ENCODE measurements at regions not wholly inside any gene's neighbourhood (a gene's known extent, or its start where the extent isn't known, plus 50 kb on each side); places are given as distances from the start of the nearest gene placed in this dataset.

DNA sequence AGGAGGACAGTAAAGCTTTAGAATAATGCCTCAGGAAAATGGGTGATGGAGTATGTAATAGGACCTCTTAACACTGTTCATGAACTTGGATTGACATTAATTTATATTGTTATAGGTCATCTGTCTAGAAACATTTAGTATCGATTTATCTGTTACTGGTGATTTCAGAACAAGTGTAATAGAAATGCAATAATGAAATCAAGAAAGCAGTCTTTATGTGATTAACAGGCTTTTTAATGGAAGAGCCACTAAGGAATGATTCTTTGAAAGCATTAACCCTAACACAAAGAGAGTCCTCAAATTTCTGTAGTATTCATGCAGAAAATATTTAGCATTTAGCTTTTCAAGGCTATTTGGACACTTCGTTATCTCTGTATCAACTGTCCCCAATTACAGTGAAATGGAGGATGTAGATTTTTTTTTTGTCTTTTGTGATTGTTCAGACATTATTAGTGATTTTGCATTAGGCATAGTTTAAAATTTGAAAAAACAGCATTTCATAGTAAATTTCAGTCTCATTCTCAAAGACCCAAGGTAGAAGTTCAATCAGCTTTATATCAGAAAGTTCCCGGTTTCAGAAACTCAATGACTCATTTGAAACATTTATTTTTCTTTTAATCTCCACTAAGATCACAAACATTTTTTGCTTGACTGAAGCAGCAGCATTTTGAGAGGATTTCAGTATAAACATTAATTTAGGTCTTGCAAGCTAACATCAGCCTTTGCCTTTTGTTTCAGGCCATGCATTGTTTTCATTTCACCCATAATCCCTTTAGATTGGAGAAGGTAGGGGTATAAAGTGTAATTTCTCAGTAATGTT lies 56.3 kb downstream of the AGTR2 start:
- DNase-seq (ENCODE audit: low read depth in 4 of 4, low spot score in 3 of 4) = no peak

DNA sequence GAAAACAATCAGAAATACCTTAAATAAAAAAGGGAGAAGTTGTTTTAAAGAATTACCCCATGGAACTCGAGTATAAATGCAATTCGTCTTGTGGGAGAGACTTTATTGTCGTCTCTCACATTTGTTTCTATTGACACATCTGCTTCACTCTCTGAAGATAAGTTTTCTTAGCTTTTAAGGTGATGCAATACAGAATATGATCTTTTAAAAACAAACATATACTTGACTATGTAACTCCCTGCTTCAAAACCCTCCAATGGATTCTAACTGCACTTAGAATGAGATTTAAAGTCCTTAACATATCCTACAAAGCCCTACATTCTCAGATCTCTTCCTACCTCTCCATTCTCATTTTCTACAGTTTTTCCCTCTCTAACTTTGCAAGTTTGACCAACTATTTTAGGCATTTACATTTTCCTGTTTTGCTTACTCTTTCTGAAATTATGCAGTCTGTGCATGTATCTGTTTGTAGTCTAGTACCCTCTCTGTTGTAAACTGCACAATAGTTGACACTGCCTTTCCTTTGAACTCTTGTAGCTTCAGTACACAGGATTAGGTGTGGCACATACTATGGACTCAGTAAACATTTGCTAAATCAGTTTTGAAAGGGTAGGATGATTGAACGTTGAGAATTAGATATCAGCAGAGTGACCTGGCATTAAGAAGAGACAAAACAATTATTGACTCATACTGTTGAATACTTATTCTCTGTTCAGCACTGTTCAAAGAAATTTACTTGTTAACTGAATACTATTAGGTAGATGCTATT lies 59.8 kb downstream of the AGTR2 start:
- no peak for DNase-seq (ENCODE audit: low read depth in 4 of 4, low spot score in 3 of 4)

DNA sequence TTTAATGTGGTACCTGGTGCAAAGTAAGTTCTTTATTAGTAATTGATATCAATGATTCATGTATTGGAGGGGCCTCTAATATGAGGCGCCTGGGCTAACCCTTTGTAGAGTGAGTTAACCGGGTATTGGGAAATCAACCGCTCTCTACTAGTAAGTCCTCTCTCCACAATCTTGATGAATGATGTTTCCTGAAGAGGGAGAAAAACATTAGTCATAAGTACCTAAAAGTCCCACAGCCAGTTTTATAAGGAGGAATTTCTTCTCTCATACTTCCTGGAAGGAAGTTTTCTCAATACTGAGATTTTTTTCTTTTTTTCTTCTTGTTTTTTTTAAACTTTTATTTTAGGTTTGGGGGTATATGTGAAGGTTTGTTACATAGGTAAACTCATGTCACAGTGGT lies 62.3 kb downstream of the AGTR2 start:
- no peak for DNase-seq (ENCODE audit: low read depth in 4 of 4, low spot score in 3 of 4)

DNA sequence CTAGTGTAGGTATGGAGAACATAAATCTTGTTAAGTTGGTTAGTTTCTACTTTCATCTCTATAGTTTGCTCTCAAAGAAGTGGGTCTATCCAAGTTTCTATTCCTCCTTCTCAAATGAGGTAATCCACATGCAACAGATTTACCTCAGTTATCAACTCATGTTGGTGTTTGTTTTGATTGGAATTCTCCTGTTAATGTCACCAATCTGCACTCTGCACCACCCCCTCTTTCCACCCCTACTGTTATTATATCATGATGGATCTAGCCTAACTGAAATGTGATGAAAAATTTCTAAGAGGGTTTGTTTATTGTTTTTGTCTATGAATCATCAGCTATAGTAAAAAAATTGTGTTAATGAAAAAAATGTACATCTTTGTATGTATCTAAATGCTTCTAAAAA lies 66.1 kb downstream of the AGTR2 start:
- no peak for DNase-seq (ENCODE audit: low read depth in 4 of 4, low spot score in 3 of 4)

DNA sequence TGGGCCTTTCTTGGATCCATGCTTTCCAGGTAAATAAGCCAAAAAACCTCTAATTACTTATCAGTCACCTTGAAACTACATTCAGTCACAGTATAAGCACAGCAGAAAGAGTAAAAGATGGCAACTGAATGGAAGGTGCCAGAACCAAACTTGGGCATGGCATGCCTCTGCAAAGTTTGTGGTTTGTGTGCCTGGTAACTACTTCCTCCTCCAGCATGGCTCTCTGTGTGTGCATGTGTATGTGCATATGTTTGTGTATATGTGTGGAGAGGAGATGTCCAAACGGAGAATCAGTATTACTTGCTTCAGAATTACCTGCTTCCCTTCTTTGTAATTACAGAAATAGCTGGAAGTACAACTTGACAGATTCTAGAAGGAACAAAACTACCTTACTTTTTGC lies 67.5 kb downstream of the AGTR2 start:
- DNase-seq (ENCODE audit: low read depth in 4 of 4, low spot score in 3 of 4) = no peak

DNA sequence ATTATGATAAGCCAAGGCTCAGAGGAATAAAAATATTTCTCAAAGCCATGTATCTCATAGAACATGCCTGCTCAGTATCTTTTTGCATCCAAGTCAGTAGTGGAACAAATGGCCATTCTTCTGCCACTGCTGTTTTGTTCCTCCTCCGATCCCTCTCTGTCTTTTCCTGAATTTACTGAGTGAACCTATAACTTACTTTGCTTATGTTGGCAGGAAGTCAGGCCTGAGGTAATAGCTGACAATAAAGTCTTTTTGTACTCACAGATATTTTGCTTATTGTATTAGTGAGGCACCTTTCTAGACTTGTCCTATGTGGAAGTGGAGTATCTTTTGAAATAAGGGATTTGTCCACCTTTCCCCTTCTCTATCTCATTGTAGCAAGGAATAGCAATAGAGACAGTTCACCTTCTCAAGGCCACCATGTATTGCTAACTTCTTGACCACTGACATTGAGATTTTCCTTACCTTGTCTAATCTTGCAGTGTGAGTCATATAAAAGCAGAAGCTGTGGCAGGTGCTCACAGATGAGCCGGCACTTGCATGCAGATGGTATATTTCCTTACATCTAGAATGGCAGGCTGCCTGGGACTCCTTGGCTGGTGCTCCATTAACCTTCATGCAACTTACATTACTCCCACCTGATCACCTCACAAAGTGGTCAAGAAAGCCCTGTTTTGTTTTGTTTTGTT lies 68.2 kb downstream of the AGTR2 start:
- no peak for DNase-seq (ENCODE audit: low read depth in 4 of 4, low spot score in 3 of 4)

DNA sequence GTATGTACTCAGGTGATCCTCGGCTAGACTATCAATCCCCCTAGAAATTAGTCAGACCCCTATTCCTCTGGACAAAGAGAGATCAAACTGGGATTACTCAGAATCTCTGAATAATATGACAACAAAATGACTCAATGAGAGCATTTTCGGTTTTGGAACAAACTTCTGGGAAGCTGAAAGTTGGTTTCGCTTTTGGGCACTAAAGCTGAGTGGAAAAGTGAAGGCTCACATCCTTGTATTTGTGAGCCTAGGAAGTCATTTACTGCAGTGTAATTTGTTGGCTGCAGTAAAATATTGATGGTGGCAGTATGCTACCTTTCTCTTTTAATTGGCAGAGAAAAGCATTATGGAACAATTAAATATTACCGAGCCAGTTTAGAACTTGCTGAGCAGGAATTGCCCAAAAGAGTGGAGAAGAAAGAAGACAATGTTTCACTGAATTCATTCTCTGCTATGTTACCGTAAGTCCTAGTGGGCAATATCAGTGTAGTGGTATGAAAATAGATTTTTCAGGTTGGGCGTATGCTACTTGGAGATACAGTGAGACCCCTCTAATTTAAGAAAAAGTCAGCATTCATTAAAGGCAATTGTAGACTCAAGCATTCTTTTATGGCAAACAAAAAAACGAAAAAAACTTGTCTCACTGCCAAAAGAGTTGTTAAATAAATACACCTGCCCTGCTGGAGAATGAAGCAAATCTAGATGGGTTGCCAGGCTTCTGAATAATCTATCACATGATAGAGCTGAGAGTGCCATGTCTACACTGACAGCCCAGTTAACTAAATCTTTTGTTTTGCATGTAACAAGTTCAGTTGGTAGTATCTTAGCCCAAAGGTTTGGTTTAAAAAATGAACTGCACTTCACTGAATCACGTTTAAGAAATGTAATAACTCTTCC lies 69.6 kb downstream of the AGTR2 start:
- DNase-seq (ENCODE audit: low read depth in 4 of 4, low spot score in 3 of 4) = no peak

DNA sequence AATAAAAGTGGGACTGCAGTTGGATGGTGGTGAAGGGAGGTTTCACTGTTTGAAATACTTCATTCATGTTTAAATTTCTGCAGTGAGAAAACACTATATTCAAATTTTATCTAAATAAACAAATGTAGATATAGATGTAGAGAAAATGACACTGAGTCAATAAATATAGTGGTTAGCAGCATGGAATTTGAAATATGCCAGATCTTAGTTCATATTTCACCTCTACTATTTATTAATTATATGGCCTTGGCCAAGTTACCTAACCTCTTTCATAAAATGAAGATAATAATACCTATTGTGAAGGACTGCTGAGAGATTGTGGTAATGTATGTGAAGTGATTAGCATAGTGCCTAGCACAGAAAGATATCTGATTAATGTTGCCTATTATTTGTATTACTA lies 70.5 kb downstream of the AGTR2 start:
- no peak for DNase-seq (ENCODE audit: low read depth in 4 of 4, low spot score in 3 of 4)

DNA sequence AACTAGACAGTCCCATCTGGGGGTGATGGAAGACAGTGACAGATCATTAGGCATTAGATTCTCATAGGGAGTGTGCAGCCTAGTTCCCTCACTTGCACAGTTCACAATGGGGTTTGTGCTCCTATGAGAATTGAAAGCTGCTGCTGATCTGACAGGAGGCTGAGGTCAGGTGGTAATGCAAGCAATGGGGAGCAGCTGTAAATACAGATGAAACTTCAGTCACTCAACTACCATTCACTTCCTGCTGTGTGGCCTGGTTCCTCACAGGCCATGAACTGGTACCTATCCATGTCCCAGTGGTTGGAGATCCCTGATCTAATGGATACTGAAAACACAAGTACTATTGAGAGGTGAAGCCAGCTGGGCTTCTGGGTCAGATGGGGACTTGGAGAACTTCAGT lies 72.5 kb downstream of the AGTR2 start:
- DNase-seq (ENCODE audit: low read depth in 4 of 4, low spot score in 3 of 4) = no peak

DNA sequence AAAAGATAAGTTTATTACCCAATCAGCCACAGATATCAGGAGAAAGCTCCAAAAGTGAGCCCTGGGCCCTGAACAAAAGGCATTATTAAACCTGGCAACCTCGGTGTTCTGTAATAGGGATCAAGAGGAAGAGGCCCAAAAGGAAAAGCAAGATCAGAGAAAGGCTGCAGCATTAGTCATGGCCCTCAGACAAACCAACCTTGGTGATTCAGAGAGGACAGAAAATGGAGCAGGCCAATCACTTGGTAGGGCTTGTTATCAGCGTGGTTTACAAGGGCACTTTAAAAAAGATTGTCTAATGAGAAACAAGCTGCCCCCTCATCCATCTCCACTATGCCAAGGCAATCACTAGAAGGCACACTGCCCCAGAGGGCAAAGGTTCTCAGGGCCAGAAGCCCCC lies 75.7 kb downstream of the AGTR2 start:
- no peak for DNase-seq (ENCODE audit: low read depth in 4 of 4, low spot score in 3 of 4)

DNA sequence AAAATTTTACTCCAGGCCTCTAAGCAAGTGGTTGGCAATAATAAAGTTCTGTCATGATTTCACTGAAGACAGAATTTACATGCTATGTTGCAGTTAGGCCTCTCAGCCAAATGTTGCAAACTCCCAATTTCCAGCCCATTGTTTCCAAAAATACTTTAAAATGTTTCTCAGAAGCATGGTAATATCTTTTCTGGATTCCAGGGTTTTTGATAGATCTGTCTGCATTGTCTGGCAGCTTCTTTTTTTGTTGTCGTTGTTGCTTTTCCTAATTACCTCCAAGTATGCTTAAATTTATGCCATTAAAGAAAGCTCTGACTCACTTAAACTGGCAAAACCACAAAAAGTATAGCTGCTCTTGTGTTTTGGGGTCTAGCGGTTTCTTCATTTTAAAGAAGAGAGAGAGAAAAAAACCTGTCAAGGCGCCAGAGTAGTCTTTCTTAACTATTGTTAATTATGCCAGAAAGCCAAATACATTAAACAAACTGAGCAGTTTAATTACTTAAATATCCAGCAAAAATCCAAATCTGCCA lies 97.0 kb downstream of the AGTR2 start:
- no peak for DNase-seq (ENCODE audit: low read depth in 4 of 4, low spot score in 3 of 4)

DNA sequence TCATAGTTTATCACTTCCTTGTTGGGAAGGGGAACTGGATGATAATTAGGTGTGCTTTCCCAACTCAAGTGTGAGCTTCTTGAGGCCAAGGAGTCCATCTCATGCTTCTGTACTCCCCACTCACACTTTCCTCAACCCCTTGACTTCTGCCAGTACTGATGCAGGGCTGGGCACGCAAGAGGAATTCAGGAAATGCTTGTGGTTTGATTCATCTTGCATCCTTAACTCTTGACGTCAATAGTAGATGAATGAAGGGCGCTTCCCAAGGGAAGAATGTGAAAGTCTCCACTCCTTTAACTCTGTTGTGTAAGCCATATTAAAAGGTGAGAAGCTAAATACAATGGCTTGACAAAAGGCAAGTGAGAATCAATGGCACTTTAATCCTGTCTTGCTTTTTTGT lies 101.8 kb downstream of the AGTR2 start:
- no peak for DNase-seq (ENCODE audit: low read depth in 4 of 4, low spot score in 3 of 4)

DNA sequence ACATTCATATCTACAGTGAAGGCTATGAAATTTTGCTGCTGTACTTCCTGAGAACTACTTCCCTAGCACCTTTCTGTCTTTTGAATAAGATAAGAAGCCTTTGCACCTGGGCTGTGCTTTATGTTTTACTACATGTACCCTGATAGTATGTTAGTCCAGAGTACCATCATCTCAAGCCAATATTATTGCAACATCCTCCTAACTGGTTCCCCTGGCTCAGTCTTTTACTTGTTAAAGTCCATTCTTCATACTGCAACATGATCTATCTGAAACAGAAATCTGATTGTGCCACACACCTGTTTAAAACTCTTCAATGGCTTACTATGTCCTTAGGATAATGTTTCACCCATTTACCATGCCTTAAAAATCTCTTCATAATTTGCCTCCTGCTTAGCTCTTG lies 102.3 kb downstream of the AGTR2 start:
- DNase-seq (ENCODE audit: low read depth in 4 of 4, low spot score in 3 of 4) = no peak

DNA sequence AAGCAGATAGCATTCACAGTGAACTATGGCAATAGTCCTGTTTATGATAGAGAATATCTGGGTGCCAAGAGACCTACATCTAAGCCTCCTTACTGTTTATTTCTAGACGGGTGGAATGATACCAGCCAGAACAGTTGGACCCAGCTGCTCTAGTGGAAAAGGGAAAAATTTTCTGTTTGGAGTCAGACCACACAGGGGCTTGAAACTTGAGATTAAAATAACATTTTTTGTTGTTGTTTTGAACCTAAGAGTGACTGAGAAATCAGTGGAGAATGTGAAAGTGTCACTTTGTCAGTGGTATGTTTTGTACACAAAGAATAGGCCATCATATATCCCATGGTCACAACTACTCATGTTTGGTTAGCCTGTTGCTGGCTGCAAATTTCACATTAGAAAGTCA lies 105.7 kb downstream of the AGTR2 start:
- no peak for DNase-seq (ENCODE audit: low read depth in 4 of 4, low spot score in 3 of 4)

DNA sequence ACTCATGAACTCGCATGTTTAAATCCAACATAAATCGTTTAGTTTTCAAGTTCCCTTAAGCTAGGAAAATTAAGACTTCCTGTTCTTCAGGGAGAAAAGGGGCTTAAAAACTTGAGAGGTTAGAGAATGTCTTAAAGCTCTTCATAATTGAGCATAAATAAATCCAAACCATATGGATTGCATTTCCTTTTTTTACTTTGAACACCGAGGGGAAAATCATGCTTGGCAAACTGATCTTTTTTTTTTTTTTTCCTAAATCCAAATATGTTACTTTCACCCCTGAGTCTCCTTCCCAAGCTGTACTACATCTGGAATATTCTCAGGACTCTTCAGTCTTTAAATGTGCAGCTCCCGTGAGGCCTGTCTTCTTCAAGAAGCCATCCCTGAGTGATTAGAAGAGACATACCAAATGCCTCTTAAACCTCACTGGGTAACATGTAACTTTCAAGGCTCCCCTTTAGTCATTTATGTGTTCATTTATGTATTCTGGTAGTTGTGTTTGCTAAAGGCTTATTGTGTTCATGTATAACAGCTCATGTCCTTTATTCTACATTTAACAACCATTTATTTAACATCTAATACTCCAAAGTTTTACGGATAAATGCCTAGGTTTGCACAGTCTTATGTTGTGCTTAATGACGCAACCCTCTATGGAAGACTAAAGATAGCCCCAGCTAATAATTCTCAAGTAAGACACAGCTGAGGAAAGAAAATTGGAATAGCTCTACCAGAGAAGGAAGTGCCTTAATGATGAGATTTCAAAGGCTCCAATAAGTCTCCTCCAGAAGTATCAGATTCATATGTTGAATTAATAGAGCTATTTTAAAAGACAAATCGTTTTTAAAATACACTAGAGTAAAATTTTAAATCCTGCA lies 107.0 kb downstream of the AGTR2 start:
- no peak for DNase-seq (ENCODE audit: low read depth in 4 of 4, low spot score in 3 of 4)

DNA sequence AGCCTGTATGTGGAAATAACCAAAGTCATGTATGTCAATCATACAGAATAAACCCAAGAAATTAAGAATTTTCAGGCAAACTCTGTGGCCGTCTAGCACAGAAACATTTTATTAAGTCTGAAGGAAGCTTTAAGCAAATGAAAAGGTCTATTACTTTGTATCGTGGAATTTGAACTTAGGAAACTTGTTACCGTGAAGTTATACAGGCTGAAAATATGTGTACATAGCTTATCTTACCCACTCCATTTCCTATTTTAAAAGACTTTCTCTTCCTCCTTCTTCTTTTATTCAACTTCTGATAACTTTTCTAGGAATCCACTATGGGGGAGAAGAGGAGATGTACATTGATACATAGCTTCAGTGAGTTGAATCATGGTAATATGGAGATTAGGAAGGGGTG lies 108.3 kb downstream of the AGTR2 start:
- no peak for DNase-seq (ENCODE audit: low read depth in 4 of 4, low spot score in 3 of 4)

DNA sequence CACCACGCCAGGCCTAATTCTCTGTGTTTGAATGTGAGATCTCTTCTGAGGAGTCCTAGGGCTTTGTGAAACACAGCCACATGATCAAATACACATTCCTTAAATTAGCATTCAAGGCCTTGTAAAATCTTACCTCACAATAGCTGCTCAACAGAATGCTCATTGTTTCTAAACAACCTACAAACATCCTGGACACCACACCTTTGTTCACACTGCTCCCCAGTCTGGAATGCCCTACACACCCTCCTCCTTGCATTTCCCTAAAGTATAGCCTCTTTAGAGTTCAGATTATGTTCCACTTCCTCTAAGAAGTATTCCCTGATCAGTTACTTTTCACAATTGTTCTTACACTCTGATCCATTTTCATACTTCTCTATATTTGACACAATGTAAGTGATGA lies 110.6 kb downstream of the AGTR2 start:
- no peak for DNase-seq (ENCODE audit: low read depth in 4 of 4, low spot score in 3 of 4)

DNA sequence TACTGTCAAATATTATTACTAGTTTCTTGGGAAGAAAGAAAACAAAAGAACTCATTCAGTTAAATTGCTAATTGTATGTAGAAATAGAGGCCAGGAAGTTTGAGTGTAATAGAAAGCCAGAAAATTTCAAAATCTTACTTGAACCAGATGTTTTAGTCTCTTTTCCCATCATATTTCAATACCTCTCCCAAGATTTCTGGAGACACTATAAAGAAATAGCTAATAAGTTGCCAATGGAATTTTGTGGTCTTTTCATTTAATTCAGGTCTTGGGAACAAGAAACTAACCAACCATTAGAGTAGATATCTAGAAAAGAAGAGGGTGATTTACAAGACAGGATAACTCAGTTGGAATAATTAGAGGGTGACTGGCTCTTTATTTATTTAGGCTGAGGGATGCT lies 112.2 kb downstream of the AGTR2 start:
- DNase-seq (ENCODE audit: low read depth in 4 of 4, low spot score in 3 of 4) = no peak

DNA sequence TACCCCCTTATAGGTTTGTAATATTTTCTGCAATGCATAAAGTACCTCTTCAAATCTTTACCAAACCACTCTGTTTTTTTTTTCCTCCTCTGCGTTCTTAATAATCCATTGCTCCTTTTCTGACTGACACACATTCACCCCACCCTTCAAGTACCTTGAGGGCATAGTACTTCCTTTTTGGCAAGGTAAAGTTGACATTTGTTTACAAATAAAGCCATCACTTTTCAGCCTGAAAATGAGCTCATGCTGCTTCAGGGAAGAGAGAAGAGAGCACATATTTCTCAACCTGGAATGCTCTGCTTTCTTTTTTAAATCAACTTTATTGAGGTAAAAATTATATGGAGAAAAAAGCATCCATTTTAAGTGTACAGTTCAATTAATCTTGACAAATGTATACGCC lies 113.9 kb downstream of the AGTR2 start:
- no peak for DNase-seq (ENCODE audit: low read depth in 4 of 4, low spot score in 3 of 4)

DNA sequence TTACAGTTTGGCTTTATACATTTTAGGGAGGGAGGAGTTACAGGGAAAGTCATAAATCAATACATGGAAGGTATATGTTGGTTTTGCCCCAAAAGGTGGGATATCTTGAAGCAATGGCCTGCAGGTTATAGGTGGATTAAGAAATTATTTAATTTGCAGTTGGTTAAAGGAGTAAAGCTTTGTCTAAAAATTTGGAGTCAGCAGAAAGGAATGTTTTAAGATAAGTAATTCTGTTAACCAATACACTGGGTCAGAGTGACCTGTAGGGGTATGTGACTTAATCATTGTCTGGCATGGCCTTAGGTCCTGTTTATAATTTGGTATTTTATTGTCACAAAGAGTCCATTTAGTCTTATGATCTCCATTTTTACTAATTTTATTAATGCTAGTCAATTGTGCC lies 115.0 kb downstream of the AGTR2 start:
- no peak for DNase-seq (ENCODE audit: low read depth in 4 of 4, low spot score in 3 of 4)

All from left renal pelvis (tissue), 4 donors.